ENCODE measurements at regions not wholly inside any gene's neighbourhood (a gene's known extent, or its start where the extent isn't known, plus 50 kb on each side); places are given as distances from the start of the nearest gene placed in this dataset.

GRCh38 chr1:237953238-237953637 lies 62.5 kb upstream of the ZP4 start:
- no peaks in the 10 kb centered on the region for H3K9me3 ChIP-seq (ENCODE audit: low read length)

More at GRCh38 chr1:237953238-237953637, 62.5 kb upstream of the ZP4 start:
- Histone ChIP-seq H3K9ac (ENCODE audit: low read length) (no peak overlapping the region), H3K9me2 (ENCODE audit: insufficient read depth, low read length) (no peaks in the 10 kb centered on the region), H2AFZ (ENCODE audit: low read depth, low read length) (no peak overlapping the region), H3K27me3 (ENCODE audit: insufficient read depth, low read depth, low read length) (no peaks in the 10 kb centered on the region), H3K4me2 (ENCODE audit: low read length) (no peak overlapping the region), H3K27ac (ENCODE audit: low read length) (no peak overlapping the region), H3F3A (ENCODE audit: insufficient read depth, low read length, poor library complexity, severe bottlenecking) (no peaks in the 10 kb centered on the region), H4K20me1 (ENCODE audit: insufficient read depth) (no peaks in the 10 kb centered on the region), H3K36me3 (ENCODE audit: insufficient read depth, low read length) (no peaks in the 10 kb centered on the region), H3K79me2 (replicated peaks; ENCODE audit: insufficient read depth, low read length) (no peaks in the 10 kb centered on the region), H3K4me3 (ENCODE audit: low read length) (no peak overlapping the region)
- TF ChIP-seq, protein P1, sequence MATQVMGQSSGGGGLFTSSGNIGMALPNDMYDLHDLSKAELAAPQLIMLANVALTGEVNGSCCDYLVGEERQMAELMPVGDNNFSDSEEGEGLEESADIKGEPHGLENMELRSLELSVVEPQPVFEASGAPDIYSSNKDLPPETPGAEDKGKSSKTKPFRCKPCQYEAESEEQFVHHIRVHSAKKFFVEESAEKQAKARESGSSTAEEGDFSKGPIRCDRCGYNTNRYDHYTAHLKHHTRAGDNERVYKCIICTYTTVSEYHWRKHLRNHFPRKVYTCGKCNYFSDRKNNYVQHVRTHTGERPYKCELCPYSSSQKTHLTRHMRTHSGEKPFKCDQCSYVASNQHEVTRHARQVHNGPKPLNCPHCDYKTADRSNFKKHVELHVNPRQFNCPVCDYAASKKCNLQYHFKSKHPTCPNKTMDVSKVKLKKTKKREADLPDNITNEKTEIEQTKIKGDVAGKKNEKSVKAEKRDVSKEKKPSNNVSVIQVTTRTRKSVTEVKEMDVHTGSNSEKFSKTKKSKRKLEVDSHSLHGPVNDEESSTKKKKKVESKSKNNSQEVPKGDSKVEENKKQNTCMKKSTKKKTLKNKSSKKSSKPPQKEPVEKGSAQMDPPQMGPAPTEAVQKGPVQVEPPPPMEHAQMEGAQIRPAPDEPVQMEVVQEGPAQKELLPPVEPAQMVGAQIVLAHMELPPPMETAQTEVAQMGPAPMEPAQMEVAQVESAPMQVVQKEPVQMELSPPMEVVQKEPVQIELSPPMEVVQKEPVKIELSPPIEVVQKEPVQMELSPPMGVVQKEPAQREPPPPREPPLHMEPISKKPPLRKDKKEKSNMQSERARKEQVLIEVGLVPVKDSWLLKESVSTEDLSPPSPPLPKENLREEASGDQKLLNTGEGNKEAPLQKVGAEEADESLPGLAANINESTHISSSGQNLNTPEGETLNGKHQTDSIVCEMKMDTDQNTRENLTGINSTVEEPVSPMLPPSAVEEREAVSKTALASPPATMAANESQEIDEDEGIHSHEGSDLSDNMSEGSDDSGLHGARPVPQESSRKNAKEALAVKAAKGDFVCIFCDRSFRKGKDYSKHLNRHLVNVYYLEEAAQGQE (IDR thresholded peaks at IDR 0.05; ENCODE audit: borderline replicate concordance): no peak
- TF ChIP-seq SMC3 (conservative IDR thresholded peaks at IDR 0.05; ENCODE audit: poor library complexity): no peak

Small RNA genes lying in the stretch of these regions (small RNA-seq; reads per million reads assigned to genes)
- gene AL356010.1 (0 reads per million in 3 experiments), gene AL590135.1 (0 reads per million in 3 experiments), gene RNU6-725P (0 reads per million in 3 experiments)

Data from neural cell (in vitro differentiated cells).